GM12878 (cell line): ENCODE measurements at regions not wholly inside any gene's neighbourhood (a gene's known extent, or its start where the extent isn't known, plus 50 kb on each side); places are given as distances from the start of the nearest gene placed in this dataset.

Experiments
- CHD4 ChIP-seq: fragments of 200-600 bp; sonication (generic); IDR thresholded peaks from 2 replicates; pipeline ENCODE4 v1.6.1; 2016; ENCODE audit warnings: mild to moderate bottlenecking
- CTCF ChIP-seq, 3 experiments: IDR thresholded peaks in 2 of 3; conservative IDR thresholded peaks in 1 of 3; 2 replicates each; pipeline ENCODE4 v1.5.1; 2011; ENCODE audit warnings: low read depth in 3 of 3, low read length in 3 of 3, mild to moderate bottlenecking in 3 of 3, control low read depth in 2 of 3, moderate library complexity in 2 of 3, inconsistent platforms in 1 of 3, mixed read lengths in 1 of 3; ENCODE audit not compliant: control insufficient read depth in 2 of 3, insufficient read depth in 1 of 3; ENCODE audit errors: extremely low read depth in 1 of 3
- ETV6 ChIP-seq, 2 experiments: fragments of 450-650 bp in 1 of 2; IDR thresholded peaks in 1 of 2; conservative IDR thresholded peaks in 1 of 2; 2 replicates each; pipeline ENCODE4 v1.6.1; 2014; ENCODE audit warnings: antibody characterized with exemption in 1 of 2, borderline replicate concordance in 1 of 2, low read depth in 1 of 2, mild to moderate bottlenecking in 1 of 2, moderate library complexity in 1 of 2
- IRF3 ChIP-seq: fragments of 450-650 bp; IDR thresholded peaks from 2 replicates; pipeline ENCODE4 v1.6.1; 2014; ENCODE audit warnings: mild to moderate bottlenecking
- POLR2A ChIP-seq: IDR thresholded peaks from 2 replicates; pipeline ENCODE4 v1.6.1; 2011; ENCODE audit warnings: low read depth, mild to moderate bottlenecking, low read length
- SRF ChIP-seq, 2 experiments: IDR thresholded peaks; 2 replicates each; pipeline ENCODE4 v1.6.1; 2011; ENCODE audit warnings: low read depth in 2 of 2, low read length in 2 of 2, mild to moderate bottlenecking in 1 of 2, moderate library complexity in 1 of 2
- TCF7 ChIP-seq: IDR thresholded peaks from 2 replicates; pipeline ENCODE4 v1.6.1; 2014; ENCODE audit warnings: antibody characterized with exemption, borderline replicate concordance
- ZBTB4 ChIP-seq: fragments of 450-650 bp; formaldehyde crosslinking; IDR thresholded peaks from 2 replicates; pipeline ENCODE4 v1.4.0; 2022; ENCODE audit warnings: mild to moderate bottlenecking, moderate library complexity
- TF ChIP-seq, protein P1 (sequence below): IDR thresholded peaks from 2 replicates; pipeline ENCODE4 v1.6.1; 2011; ENCODE audit warnings: borderline replicate concordance, low read depth, mild to moderate bottlenecking, moderate library complexity, low read length; ENCODE audit not compliant: insufficient read depth, poor library complexity, severe bottlenecking
- TF ChIP-seq, protein P2 (sequence below): IDR thresholded peaks from 2 replicates; pipeline ENCODE4 v1.6.1; 2012; ENCODE audit warnings: low read depth, low read length, improper control_type of control experiment
- TF ChIP-seq, protein P3 (sequence below): IDR thresholded peaks from 2 replicates; pipeline ENCODE4 v1.6.1; 2012; ENCODE audit warnings: low read depth, low read length, improper control_type of control experiment

- TF ChIP-seq IRF3: no peak
- no peak for TF ChIP-seq CHD4
- no peak for TF ChIP-seq ZBTB4 (CRISPR knock-in tag)
- TF ChIP-seq TCF7: no peak
- no peak for TF ChIP-seq POLR2A
- TF ChIP-seq, protein P1, sequence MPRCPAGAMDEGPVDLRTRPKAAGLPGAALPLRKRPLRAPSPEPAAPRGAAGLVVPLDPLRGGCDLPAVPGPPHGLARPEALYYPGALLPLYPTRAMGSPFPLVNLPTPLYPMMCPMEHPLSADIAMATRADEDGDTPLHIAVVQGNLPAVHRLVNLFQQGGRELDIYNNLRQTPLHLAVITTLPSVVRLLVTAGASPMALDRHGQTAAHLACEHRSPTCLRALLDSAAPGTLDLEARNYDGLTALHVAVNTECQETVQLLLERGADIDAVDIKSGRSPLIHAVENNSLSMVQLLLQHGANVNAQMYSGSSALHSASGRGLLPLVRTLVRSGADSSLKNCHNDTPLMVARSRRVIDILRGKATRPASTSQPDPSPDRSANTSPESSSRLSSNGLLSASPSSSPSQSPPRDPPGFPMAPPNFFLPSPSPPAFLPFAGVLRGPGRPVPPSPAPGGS: no peak
- TF ChIP-seq ETV6 (conservative IDR thresholded peaks at IDR 0.05 in 1 of 2, IDR thresholded peaks at IDR 0.05 in 1 of 2; ENCODE audit: borderline replicate concordance in 1 of 2, low read depth in 1 of 2): no peak
- no peak for TF ChIP-seq SRF (IDR thresholded peaks at IDR 0.05; ENCODE audit: low read depth in 2 of 2, low read length in 2 of 2)
- TF ChIP-seq, protein P2, sequence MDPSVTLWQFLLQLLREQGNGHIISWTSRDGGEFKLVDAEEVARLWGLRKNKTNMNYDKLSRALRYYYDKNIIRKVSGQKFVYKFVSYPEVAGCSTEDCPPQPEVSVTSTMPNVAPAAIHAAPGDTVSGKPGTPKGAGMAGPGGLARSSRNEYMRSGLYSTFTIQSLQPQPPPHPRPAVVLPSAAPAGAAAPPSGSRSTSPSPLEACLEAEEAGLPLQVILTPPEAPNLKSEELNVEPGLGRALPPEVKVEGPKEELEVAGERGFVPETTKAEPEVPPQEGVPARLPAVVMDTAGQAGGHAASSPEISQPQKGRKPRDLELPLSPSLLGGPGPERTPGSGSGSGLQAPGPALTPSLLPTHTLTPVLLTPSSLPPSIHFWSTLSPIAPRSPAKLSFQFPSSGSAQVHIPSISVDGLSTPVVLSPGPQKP: no peak
- TF ChIP-seq, protein P3, sequence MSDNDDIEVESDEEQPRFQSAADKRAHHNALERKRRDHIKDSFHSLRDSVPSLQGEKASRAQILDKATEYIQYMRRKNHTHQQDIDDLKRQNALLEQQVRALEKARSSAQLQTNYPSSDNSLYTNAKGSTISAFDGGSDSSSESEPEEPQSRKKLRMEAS: no peak
- no peak for TF ChIP-seq CTCF (IDR thresholded peaks at IDR 0.05 in 2 of 3, conservative IDR thresholded peaks at IDR 0.05 in 1 of 3; ENCODE audit: control insufficient read depth in 2 of 3, extremely low read depth in 1 of 3, insufficient read depth in 1 of 3, low read depth in 3 of 3, low read length in 3 of 3)
These were observed 77.7 kb downstream of the RBFOX3 start for GRCh38 chr17:79533116-79533515.
